Ishikawa (cell line): ENCODE measurements at regions not wholly inside any gene's neighbourhood (a gene's known extent, or its start where the extent isn't known, plus 50 kb on each side); places are given as distances from the start of the nearest gene placed in this dataset.

ENCODE experiments used
- CEBPB ChIP-seq: IDR thresholded peaks from 2 replicates; pipeline ENCODE4 v1.6.1; 2012
- CREB1 ChIP-seq: IDR thresholded peaks from 2 replicates; pipeline ENCODE4 v1.6.1; 2012; ENCODE audit warnings: low read depth
- EP300 ChIP-seq: IDR thresholded peaks from 2 replicates; pipeline ENCODE4 v1.6.1; 2012; ENCODE audit warnings: borderline replicate concordance
- FOXM1 ChIP-seq: IDR thresholded peaks from 2 replicates; pipeline ENCODE4 v1.6.1; 2012; ENCODE audit warnings: low read depth, borderline replicate concordance
- RAD21 ChIP-seq: IDR thresholded peaks from 2 replicates; pipeline ENCODE4 v1.6.1; 2012; ENCODE audit warnings: low read depth
- TAF1 ChIP-seq: IDR thresholded peaks from 2 replicates; pipeline ENCODE4 v1.6.1; 2012; ENCODE audit warnings: low read depth, mild to moderate bottlenecking
- TEAD4 ChIP-seq: IDR thresholded peaks from 2 replicates; pipeline ENCODE4 v1.6.1; 2012
- YY1 ChIP-seq: IDR thresholded peaks from 2 replicates; pipeline ENCODE4 v1.6.1; 2012; ENCODE audit warnings: low read depth
- ZBTB7A ChIP-seq: IDR thresholded peaks from 2 replicates; pipeline ENCODE4 v1.6.1; 2012; ENCODE audit warnings: low read depth
- TF ChIP-seq, protein P1 (sequence below): IDR thresholded peaks from 2 replicates; pipeline ENCODE4 v1.6.1; 2012
- TF ChIP-seq, protein P2 (sequence below): IDR thresholded peaks from 2 replicates; pipeline ENCODE4 v1.6.1; 2012
- TF ChIP-seq, protein P3 (sequence below): IDR thresholded peaks from 2 replicates; pipeline ENCODE4 v1.6.1; 2012; ENCODE audit warnings: low read depth, mild to moderate bottlenecking

DNA sequence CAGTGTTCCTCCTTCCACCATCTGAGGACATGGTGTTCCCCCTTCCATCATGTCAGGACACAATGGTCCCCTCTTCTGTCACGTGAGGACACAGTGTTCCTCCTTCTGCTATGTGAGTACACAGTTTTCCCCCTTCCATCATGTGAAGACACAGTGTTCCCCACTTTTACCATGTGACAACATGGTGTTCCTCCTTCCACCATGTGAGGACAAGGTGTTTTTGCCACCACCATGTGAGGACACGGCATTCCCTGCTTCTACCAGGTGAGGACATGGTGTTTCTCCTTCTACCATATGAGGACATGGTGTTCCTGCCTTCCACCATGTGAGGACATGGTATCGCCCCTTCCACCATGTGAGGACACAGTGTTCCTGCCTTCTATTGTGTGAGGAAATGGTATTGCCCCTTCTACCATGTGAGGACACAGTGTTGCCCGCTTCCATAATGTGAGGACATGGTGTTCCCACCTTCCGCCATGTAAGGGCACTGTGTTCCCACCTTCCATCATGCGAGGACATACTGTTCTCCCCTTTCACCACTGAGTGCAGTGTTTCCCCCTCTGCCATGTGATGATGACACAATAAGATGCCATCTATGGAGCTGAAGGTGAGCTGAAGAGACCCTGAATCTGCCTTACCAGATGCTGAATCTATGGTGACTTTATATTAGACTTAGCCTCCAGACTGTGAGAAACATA, 132.3 kb downstream of the FCRL5 start:
- TF ChIP-seq YY1 (no peak), TEAD4 (no peak), FOXM1 (no peak), CEBPB (no peak), CREB1 (no peak), TAF1 (no peak), ZBTB7A (no peak), RAD21 (no peak), EP300 (no peak)
- TF ChIP-seq, protein P1, sequence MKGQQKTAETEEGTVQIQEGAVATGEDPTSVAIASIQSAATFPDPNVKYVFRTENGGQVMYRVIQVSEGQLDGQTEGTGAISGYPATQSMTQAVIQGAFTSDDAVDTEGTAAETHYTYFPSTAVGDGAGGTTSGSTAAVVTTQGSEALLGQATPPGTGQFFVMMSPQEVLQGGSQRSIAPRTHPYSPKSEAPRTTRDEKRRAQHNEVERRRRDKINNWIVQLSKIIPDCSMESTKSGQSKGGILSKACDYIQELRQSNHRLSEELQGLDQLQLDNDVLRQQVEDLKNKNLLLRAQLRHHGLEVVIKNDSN: no peak
- TF ChIP-seq, protein P2, sequence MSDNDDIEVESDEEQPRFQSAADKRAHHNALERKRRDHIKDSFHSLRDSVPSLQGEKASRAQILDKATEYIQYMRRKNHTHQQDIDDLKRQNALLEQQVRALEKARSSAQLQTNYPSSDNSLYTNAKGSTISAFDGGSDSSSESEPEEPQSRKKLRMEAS: no peak
- TF ChIP-seq, protein P3, sequence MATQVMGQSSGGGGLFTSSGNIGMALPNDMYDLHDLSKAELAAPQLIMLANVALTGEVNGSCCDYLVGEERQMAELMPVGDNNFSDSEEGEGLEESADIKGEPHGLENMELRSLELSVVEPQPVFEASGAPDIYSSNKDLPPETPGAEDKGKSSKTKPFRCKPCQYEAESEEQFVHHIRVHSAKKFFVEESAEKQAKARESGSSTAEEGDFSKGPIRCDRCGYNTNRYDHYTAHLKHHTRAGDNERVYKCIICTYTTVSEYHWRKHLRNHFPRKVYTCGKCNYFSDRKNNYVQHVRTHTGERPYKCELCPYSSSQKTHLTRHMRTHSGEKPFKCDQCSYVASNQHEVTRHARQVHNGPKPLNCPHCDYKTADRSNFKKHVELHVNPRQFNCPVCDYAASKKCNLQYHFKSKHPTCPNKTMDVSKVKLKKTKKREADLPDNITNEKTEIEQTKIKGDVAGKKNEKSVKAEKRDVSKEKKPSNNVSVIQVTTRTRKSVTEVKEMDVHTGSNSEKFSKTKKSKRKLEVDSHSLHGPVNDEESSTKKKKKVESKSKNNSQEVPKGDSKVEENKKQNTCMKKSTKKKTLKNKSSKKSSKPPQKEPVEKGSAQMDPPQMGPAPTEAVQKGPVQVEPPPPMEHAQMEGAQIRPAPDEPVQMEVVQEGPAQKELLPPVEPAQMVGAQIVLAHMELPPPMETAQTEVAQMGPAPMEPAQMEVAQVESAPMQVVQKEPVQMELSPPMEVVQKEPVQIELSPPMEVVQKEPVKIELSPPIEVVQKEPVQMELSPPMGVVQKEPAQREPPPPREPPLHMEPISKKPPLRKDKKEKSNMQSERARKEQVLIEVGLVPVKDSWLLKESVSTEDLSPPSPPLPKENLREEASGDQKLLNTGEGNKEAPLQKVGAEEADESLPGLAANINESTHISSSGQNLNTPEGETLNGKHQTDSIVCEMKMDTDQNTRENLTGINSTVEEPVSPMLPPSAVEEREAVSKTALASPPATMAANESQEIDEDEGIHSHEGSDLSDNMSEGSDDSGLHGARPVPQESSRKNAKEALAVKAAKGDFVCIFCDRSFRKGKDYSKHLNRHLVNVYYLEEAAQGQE: no peak
